ENCODE measurements at regions not wholly inside any gene's neighbourhood (a gene's known extent, or its start where the extent isn't known, plus 50 kb on each side); places are given as distances from the start of the nearest gene placed in this dataset.

- intact Hi-C loops (cut with micrococcal nuclease) = no loop called here
- Mint-ChIP-seq H3K27ac (no peak overlapping the region), H3K27me3 (ENCODE audit: low read depth in 2 of 2) (no peaks in the 10 kb centered on the region), H3K36me3 (peaks cover 8% of the 10 kb centered on the region), H3K4me3 (no peak overlapping the region), H3K4me1 (no peaks in the 10 kb centered on the region), H3K9me3 (peaks cover 14 to 16% of the 10 kb centered on the region in 2 donors)
- ATAC-seq (no peak), DNase-seq (no peak)
- H3K9me3 ChIP-seq (ENCODE audit: control insufficient read depth, insufficient read depth, low read length) = no peaks in the 10 kb centered on the region
- no peak overlapping the region for H3K27ac ChIP-seq (ENCODE audit: low read length)
- no peak for TF ChIP-seq CTCF (IDR thresholded peaks at IDR 0.05)
- no peaks in the 10 kb centered on the region for H3K27me3 ChIP-seq (ENCODE audit: control insufficient read depth, insufficient read depth, low read length)
- WGBS (ENCODE audit: insufficient coverage) = no CpG with 5 or more reads among the region's 1 CpG
- H3K4me1 ChIP-seq (ENCODE audit: control insufficient read depth, insufficient read depth, low read length) = no peaks in the 10 kb centered on the region
- no peak overlapping the region for H3K4me3 ChIP-seq (ENCODE audit: low read length)
- no peaks in the 10 kb centered on the region for H3K36me3 ChIP-seq (ENCODE audit: control insufficient read depth, insufficient read depth, low read length)
Measured at GRCh38 chr18:39960550-39960949, 1994.5 kb upstream of the PIK3C3 start.

GRCh38 chr18:39959839-39960238, 1995.2 kb upstream of the PIK3C3 start:
- no peak for TF ChIP-seq CTCF (IDR thresholded peaks at IDR 0.05)
- intact Hi-C loops (cut with micrococcal nuclease) = no loop called here
- Mint-ChIP-seq H3K27ac (no peak overlapping the region), H3K27me3 (ENCODE audit: low read depth in 2 of 2) (no peaks in the 10 kb centered on the region), H3K4me1 (no peaks in the 10 kb centered on the region), H3K36me3 (peaks cover 2% of the 10 kb centered on the region), H3K4me3 (no peak overlapping the region), H3K9me3 (peaks cover 10 to 13% of the 10 kb centered on the region in 2 donors)
- H3K4me3 ChIP-seq (ENCODE audit: low read length) = no peak overlapping the region
- 43% methylated on average over 2 of the region's 2 CpGs for WGBS (ENCODE audit: insufficient coverage)
- H3K36me3 ChIP-seq (ENCODE audit: control insufficient read depth, insufficient read depth, low read length) = no peaks in the 10 kb centered on the region
- no peak for DNase-seq
- no peaks in the 10 kb centered on the region for H3K4me1 ChIP-seq (ENCODE audit: control insufficient read depth, insufficient read depth, low read length)
- no peak for ATAC-seq
- no peaks in the 10 kb centered on the region for H3K9me3 ChIP-seq (ENCODE audit: control insufficient read depth, insufficient read depth, low read length)
- no peaks in the 10 kb centered on the region for H3K27me3 ChIP-seq (ENCODE audit: control insufficient read depth, insufficient read depth, low read length)
- no peak overlapping the region for H3K27ac ChIP-seq (ENCODE audit: low read length)

- H3K4me1 ChIP-seq (ENCODE audit: control insufficient read depth, insufficient read depth, low read length) = no peaks in the 10 kb centered on the region
- H3K4me1 Mint-ChIP-seq = no peaks in the 10 kb centered on the region
- no peaks in the 10 kb centered on the region for H3K27me3 ChIP-seq (ENCODE audit: control insufficient read depth, insufficient read depth, low read length)
- DNase-seq = no peak
- TF ChIP-seq CTCF (IDR thresholded peaks at IDR 0.05) = no peak
- ATAC-seq = no peak
- peaks cover 9 to 13% of the 10 kb centered on the region in 2 donors for H3K9me3 Mint-ChIP-seq
- intact Hi-C loops (cut with micrococcal nuclease) = no loop called here
- no peaks in the 10 kb centered on the region for H3K36me3 Mint-ChIP-seq
- H3K36me3 ChIP-seq (ENCODE audit: control insufficient read depth, insufficient read depth, low read length) = no peaks in the 10 kb centered on the region
- no peaks in the 10 kb centered on the region for H3K27me3 Mint-ChIP-seq (ENCODE audit: low read depth in 2 of 2)
- no peaks in the 10 kb centered on the region for H3K9me3 ChIP-seq (ENCODE audit: control insufficient read depth, insufficient read depth, low read length)
- H3K4me3 ChIP-seq (ENCODE audit: low read length) = no peak overlapping the region
- H3K27ac Mint-ChIP-seq = no peak overlapping the region
- WGBS (ENCODE audit: insufficient coverage) = no CpG with 5 or more reads among the region's 1 CpG
- no peak overlapping the region for H3K4me3 Mint-ChIP-seq
- H3K27ac ChIP-seq (ENCODE audit: low read length) = no peak overlapping the region
Measured at GRCh38 chr18:39958876-39959275, 1996.2 kb upstream of the PIK3C3 start.

- DNase-seq (no peak), ATAC-seq (no peak)
- no peaks in the 10 kb centered on the region for H3K36me3 ChIP-seq (ENCODE audit: control insufficient read depth, insufficient read depth, low read length)
- no peak overlapping the region for H3K27ac ChIP-seq (ENCODE audit: low read length)
- no peaks in the 10 kb centered on the region for H3K27me3 ChIP-seq (ENCODE audit: control insufficient read depth, insufficient read depth, low read length)
- 80% methylated on average over 2 of the region's 2 CpGs for WGBS (ENCODE audit: insufficient coverage)
- Mint-ChIP-seq H3K9me3 (peaks cover 14 to 18% of the 10 kb centered on the region in 2 donors), H3K27ac (no peak overlapping the region), H3K36me3 (no peaks in the 10 kb centered on the region), H3K4me1 (no peaks in the 10 kb centered on the region), H3K27me3 (ENCODE audit: low read depth in 2 of 2) (no peaks in the 10 kb centered on the region), H3K4me3 (no peak overlapping the region)
- intact Hi-C loops (cut with micrococcal nuclease) = no loop called here
- no peaks in the 10 kb centered on the region for H3K4me1 ChIP-seq (ENCODE audit: control insufficient read depth, insufficient read depth, low read length)
- H3K4me3 ChIP-seq (ENCODE audit: low read length) = no peak overlapping the region
- TF ChIP-seq CTCF (IDR thresholded peaks at IDR 0.05) = no peak
- H3K9me3 ChIP-seq (ENCODE audit: control insufficient read depth, insufficient read depth, low read length) = no peaks in the 10 kb centered on the region
Measured at GRCh38 chr18:39952816-39953215, 2002.2 kb upstream of the PIK3C3 start.
